GM12878 (cell line): ENCODE measurements at regions not wholly inside any gene's neighbourhood (a gene's known extent, or its start where the extent isn't known, plus 50 kb on each side); places are given as distances from the start of the nearest gene placed in this dataset.

Experiments
- POLR2A ChIP-seq: IDR thresholded peaks from 2 replicates; pipeline ENCODE4 v1.6.1; 2011; ENCODE audit warnings: low read depth, mild to moderate bottlenecking, low read length
- SP1 ChIP-seq: IDR thresholded peaks from one replicate; pipeline ENCODE4 v1.6.1; 2011; ENCODE audit warnings: low read depth, low read length
- ZBED1 ChIP-seq: IDR thresholded peaks from 2 replicates; pipeline ENCODE4 v1.6.1; 2016; ENCODE audit warnings: borderline replicate concordance
- TF ChIP-seq, protein P1 (sequence below): fragments of 450-650 bp; formaldehyde crosslinking; IDR thresholded peaks from 2 replicates; pipeline ENCODE4 v1.5.0; 2022; ENCODE audit warnings: mild to moderate bottlenecking, missing genetic modification characterization
- TF ChIP-seq, protein P2 (sequence below): IDR thresholded peaks from 2 replicates; pipeline ENCODE4 v1.6.1; 2011; ENCODE audit warnings: mild to moderate bottlenecking, low read depth, low read length, moderate library complexity; ENCODE audit not compliant: insufficient replicate concordance
- TF ChIP-seq, protein P3 (sequence below), 3 experiments: IDR thresholded peaks in 2 of 3; conservative IDR thresholded peaks in 1 of 3; 2 replicates each; pipeline ENCODE4 v1.5.1; 2011; ENCODE audit warnings: low read depth in 3 of 3, low read length in 3 of 3, mild to moderate bottlenecking in 3 of 3, control low read depth in 2 of 3, moderate library complexity in 2 of 3, inconsistent platforms in 1 of 3, mixed read lengths in 1 of 3; ENCODE audit not compliant: control insufficient read depth in 2 of 3, insufficient read depth in 1 of 3; ENCODE audit errors: extremely low read depth in 1 of 3

DNA sequence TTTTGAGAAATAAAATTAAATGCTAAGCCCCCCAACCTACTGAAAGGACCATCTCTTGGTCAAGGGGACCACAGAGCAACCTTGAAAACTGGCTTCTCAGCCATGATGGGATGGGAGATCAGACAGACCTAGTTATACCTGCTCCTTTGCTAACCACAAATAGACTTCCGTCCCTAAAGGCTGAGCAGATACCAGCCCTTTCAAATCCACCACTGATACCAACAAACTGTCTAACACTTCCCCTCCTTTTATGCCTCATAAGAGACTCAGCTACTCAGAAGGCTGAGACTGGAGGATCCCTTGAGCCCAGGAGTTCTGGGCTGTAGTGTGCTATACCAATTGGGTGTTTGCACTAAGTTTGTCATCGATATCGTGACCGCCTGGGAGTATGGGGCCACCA is 407.3 kb downstream of the SIPA1L2 start:
- no peak for TF ChIP-seq POLR2A
- no peak for TF ChIP-seq ZBED1
- TF ChIP-seq, protein P1, sequence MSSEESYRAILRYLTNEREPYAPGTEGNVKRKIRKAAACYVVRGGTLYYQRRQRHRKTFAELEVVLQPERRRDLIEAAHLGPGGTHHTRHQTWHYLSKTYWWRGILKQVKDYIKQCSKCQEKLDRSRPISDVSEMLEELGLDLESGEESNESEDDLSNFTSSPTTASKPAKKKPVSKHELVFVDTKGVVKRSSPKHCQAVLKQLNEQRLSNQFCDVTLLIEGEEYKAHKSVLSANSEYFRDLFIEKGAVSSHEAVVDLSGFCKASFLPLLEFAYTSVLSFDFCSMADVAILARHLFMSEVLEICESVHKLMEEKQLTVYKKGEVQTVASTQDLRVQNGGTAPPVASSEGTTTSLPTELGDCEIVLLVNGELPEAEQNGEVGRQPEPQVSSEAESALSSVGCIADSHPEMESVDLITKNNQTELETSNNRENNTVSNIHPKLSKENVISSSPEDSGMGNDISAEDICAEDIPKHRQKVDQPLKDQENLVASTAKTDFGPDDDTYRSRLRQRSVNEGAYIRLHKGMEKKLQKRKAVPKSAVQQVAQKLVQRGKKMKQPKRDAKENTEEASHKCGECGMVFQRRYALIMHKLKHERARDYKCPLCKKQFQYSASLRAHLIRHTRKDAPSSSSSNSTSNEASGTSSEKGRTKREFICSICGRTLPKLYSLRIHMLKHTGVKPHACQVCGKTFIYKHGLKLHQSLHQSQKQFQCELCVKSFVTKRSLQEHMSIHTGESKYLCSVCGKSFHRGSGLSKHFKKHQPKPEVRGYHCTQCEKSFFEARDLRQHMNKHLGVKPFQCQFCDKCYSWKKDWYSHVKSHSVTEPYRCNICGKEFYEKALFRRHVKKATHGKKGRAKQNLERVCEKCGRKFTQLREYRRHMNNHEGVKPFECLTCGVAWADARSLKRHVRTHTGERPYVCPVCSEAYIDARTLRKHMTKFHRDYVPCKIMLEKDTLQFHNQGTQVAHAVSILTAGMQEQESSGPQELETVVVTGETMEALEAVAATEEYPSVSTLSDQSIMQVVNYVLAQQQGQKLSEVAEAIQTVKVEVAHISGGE (CRISPR knock-in tag) = no peak
- no peak for TF ChIP-seq SP1
- TF ChIP-seq, protein P2, sequence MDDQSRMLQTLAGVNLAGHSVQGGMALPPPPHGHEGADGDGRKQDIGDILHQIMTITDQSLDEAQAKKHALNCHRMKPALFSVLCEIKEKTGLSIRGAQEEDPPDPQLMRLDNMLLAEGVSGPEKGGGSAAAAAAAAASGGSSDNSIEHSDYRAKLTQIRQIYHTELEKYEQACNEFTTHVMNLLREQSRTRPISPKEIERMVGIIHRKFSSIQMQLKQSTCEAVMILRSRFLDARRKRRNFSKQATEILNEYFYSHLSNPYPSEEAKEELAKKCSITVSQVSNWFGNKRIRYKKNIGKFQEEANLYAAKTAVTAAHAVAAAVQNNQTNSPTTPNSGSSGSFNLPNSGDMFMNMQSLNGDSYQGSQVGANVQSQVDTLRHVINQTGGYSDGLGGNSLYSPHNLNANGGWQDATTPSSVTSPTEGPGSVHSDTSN = no peak
- TF ChIP-seq, protein P3, sequence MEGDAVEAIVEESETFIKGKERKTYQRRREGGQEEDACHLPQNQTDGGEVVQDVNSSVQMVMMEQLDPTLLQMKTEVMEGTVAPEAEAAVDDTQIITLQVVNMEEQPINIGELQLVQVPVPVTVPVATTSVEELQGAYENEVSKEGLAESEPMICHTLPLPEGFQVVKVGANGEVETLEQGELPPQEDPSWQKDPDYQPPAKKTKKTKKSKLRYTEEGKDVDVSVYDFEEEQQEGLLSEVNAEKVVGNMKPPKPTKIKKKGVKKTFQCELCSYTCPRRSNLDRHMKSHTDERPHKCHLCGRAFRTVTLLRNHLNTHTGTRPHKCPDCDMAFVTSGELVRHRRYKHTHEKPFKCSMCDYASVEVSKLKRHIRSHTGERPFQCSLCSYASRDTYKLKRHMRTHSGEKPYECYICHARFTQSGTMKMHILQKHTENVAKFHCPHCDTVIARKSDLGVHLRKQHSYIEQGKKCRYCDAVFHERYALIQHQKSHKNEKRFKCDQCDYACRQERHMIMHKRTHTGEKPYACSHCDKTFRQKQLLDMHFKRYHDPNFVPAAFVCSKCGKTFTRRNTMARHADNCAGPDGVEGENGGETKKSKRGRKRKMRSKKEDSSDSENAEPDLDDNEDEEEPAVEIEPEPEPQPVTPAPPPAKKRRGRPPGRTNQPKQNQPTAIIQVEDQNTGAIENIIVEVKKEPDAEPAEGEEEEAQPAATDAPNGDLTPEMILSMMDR (IDR thresholded peaks at IDR 0.05 in 2 of 3, conservative IDR thresholded peaks at IDR 0.05 in 1 of 3; ENCODE audit: control insufficient read depth in 2 of 3, extremely low read depth in 1 of 3, insufficient read depth in 1 of 3, low read depth in 3 of 3, low read length in 3 of 3) = no peak
